Hippocampal formation (tissue), 2 donors: ENCODE measurements at regions not wholly inside any gene's neighbourhood (a gene's known extent, or its start where the extent isn't known, plus 50 kb on each side); places are given as distances from the start of the nearest gene placed in this dataset.

Experiments
- DNase-seq, 2 donors: peaks; one replicate each; lab custom pipeline; 2025; lab: John Stamatoyannopoulos, UW

GRCh38 chr9:81847181-81847915 lies 80.9 kb upstream of the SPATA31D4 start:
- DNase-seq: no peak

DNA sequence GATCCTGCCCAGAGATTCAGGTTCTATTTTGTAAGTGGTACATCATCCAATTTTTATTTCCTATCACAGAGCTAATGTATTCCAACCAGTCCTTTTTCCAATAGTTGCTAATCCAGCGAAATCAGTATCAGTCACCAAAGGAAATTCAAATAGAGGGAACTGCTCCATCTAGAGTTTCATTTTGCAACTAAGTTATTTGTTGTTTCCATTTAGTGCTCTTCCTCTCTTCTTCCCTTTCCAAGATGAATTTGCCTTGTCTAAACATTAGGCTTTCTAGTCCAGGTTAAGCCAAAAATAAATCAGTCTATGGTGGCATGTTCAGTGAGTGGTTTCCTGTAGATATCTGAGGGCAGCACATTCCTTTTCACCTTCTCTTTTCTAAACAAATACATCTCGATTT lies 79.8 kb upstream of the SPATA31D4 start:
- peak in 1 of 2 donors; percentile 66 for DNase-seq

GRCh38 chr9:81849631-81850259 lies 78.5 kb upstream of the SPATA31D4 start:
- DNase-seq: no peak

GRCh38 chr9:81850724-81851123 lies 77.5 kb upstream of the SPATA31D4 start:
- no peak for DNase-seq

- no peak for DNase-seq
Measured at GRCh38 chr9:81851340-81851739, 76.9 kb upstream of the SPATA31D4 start.

GRCh38 chr9:81852820-81853219 lies 75.4 kb upstream of the SPATA31D4 start:
- DNase-seq: no peak

DNA sequence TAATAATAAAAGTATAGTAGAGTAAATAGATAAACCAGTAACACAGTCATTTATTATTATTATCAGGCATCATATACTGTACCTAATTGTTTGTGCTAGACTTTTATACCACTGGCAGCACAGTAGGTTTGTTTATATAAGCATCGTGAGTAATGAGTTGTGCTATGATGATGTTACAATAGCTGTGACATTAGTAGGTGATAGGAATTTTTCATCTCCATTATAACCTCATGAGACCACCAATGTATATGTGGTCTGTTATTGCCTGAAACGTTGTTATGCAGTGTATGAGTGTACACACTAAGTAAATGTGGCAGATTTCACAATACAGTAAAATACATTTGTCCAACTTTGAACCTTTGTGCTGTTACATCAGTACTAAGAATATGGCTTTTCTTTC lies 72.7 kb upstream of the SPATA31D4 start:
- DNase-seq: no peak

GRCh38 chr9:81858657-81859430 lies 69.4 kb upstream of the SPATA31D4 start:
- DNase-seq: no peak

GRCh38 chr9:81860581-81860980 lies 67.6 kb upstream of the SPATA31D4 start:
- no peak for DNase-seq

GRCh38 chr9:81861644-81862043 lies 66.6 kb upstream of the SPATA31D4 start:
- no peak for DNase-seq

- no peak for DNase-seq
Measured at GRCh38 chr9:81868145-81868544, 60.1 kb upstream of the SPATA31D4 start.

- DNase-seq: no peak
Measured at GRCh38 chr9:81871695-81872094, 56.5 kb upstream of the SPATA31D4 start.

DNA sequence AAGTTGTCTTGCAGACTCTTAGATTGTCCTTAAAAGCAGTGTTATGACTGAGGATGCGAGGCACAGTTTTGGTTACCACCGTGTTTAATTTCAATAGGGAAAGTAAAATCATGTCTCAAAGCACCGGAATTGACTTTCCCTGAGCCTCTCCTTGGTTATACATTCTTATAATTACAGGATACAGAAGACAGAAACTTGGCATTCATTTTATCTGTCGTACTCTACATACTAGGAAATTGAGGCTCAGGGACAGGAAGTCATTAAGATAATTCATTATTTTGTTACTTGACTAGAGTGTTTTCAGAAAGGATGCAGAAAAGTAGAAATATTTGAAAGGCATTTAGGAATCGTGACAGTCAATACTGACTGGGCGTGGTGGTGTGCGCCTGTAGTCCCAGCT lies 54.0 kb upstream of the SPATA31D4 start:
- DNase-seq: no peak

GRCh38 chr9:81874931-81875330 lies 53.3 kb upstream of the SPATA31D4 start:
- no peak for DNase-seq

GRCh38 chr9:81877047-81877446 lies 51.2 kb upstream of the SPATA31D4 start:
- DNase-seq: no peak
